ENCODE measurements at regions not wholly inside any gene's neighbourhood (a gene's known extent, or its start where the extent isn't known, plus 50 kb on each side); places are given as distances from the start of the nearest gene placed in this dataset.
"Not testable (repeated sequence)": the region's sequence is repeated elsewhere in the genome, so short reads cannot be mapped to it uniquely, and the experiment has no call there.

- DNase-seq = peak; percentile 52
Observed at GRCh38 chr6:82584194-82584695, 220.6 kb downstream of the TPBG start.

- no peak for DNase-seq
Observed at GRCh38 chr6:82584856-82585255, 221.2 kb downstream of the TPBG start.

- no peak for DNase-seq
Observed at GRCh38 chr6:82588020-82588419, 224.4 kb downstream of the TPBG start.

GRCh38 chr6:82588859-82589412 lies 225.3 kb downstream of the TPBG start:
- DNase-seq = no peak

GRCh38 chr6:82589509-82590206 lies 226.0 kb downstream of the TPBG start:
- DNase-seq = no peak

- DNase-seq = no peak
Observed at GRCh38 chr6:82597201-82597600, 233.6 kb downstream of the TPBG start.

- no peak for DNase-seq
Observed at GRCh38 chr6:82602776-82603175, 239.2 kb downstream of the TPBG start.

- DNase-seq = no peak
Observed at GRCh38 chr6:82603871-82604270, 240.3 kb downstream of the TPBG start.

GRCh38 chr6:82607998-82608725 lies 244.5 kb downstream of the TPBG start:
- no peak for DNase-seq

GRCh38 chr6:82608781-82609180 lies 245.2 kb downstream of the TPBG start:
- no peak for DNase-seq

- DNase-seq = no peak
Observed at GRCh38 chr6:82611751-82612150, 248.1 kb downstream of the TPBG start.

- DNase-seq = no peak
Observed at GRCh38 chr6:82612475-82613039, 248.9 kb downstream of the TPBG start.

GRCh38 chr6:82614518-82614917 lies 250.9 kb downstream of the TPBG start:
- no peak for DNase-seq

GRCh38 chr6:82616386-82617028 lies 252.9 kb downstream of the TPBG start:
- DNase-seq = no peak

GRCh38 chr6:82617648-82618047 lies 254.0 kb downstream of the TPBG start:
- no peak for DNase-seq

GRCh38 chr6:82619573-82619972 lies 256.0 kb downstream of the TPBG start:
- no peak for DNase-seq

- DNase-seq = no peak
Observed at GRCh38 chr6:82622461-82622860, 258.8 kb downstream of the TPBG start.

GRCh38 chr6:82624251-82624650 lies 260.6 kb downstream of the TPBG start:
- DNase-seq = no peak

GRCh38 chr6:82626946-82627345 lies 263.3 kb downstream of the TPBG start:
- DNase-seq = not testable (repeated sequence)

GRCh38 chr6:82629921-82630320 lies 266.3 kb downstream of the TPBG start:
- no peak for DNase-seq

- DNase-seq = no peak
Observed at GRCh38 chr6:82641677-82642076, 278.1 kb downstream of the TPBG start.

GRCh38 chr6:82645536-82646230 lies 282.1 kb downstream of the TPBG start:
- DNase-seq = no peak

Data from renal pelvis (tissue), 1 donor.